ENCODE measurements at regions not wholly inside any gene's neighbourhood (a gene's known extent, or its start where the extent isn't known, plus 50 kb on each side); places are given as distances from the start of the nearest gene placed in this dataset.

DNA sequence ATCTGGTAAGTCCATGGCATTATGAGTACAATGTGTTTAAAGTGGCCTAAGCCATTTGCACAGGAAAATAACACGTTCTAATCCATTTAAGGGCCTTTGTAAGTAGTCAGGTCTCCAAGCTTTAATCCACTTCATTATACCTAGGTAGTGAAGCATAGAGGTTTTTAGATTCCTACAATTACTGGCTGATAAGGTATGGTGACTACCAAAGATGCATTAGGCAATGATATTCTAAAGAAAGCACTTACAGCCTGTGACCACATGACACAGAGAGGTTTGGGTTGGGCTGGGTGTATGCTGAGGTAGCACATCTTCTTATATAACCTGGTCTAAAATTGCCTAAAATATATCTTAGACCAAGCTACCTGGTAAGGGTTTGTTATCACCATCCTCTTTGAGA lies 504.4 kb downstream of the TFAP2B start:
- H3K79me2 ChIP-seq (ENCODE audit: insufficient read depth, low read length): no peaks in the 10 kb centered on the region
- no peaks in the 10 kb centered on the region for H3K4me1 ChIP-seq (ENCODE audit: insufficient read depth, low read length)
- no peaks in the 10 kb centered on the region for H3K27me3 ChIP-seq (ENCODE audit: insufficient read depth, low read length)
- TF ChIP-seq CTCF (IDR thresholded peaks at IDR 0.05; ENCODE audit: extremely low read depth, low read depth, low read length): no peak
- H3K4me3 ChIP-seq (ENCODE audit: insufficient read depth, low read length): no peak overlapping the region
- no peak overlapping the region for H2AFZ ChIP-seq (ENCODE audit: low read length)
- H3K36me3 ChIP-seq (ENCODE audit: insufficient read depth, low read length): no peaks in the 10 kb centered on the region
- DNase-seq (ENCODE audit: insufficient read length, low spot score, missing footprints): no peak
- H3K4me2 ChIP-seq (ENCODE audit: insufficient read depth, low read length): no peak overlapping the region
- H4K20me1 ChIP-seq (ENCODE audit: insufficient read depth, low read length): no peaks in the 10 kb centered on the region
- H3K27ac ChIP-seq (ENCODE audit: low read depth, low read length): no peak overlapping the region
- H3K9me3 ChIP-seq (ENCODE audit: low read depth, low read length): peaks cover 3% of the 10 kb centered on the region

GRCh38 chr6:51330971-51331370 lies 512.3 kb downstream of the TFAP2B start:
- H3K79me2 ChIP-seq (ENCODE audit: insufficient read depth, low read length): no peaks in the 10 kb centered on the region
- DNase-seq (ENCODE audit: insufficient read length, low spot score, missing footprints): no peak
- no peak overlapping the region for H3K4me3 ChIP-seq (ENCODE audit: insufficient read depth, low read length)
- no peaks in the 10 kb centered on the region for H3K36me3 ChIP-seq (ENCODE audit: insufficient read depth, low read length)
- H3K27ac ChIP-seq (ENCODE audit: low read depth, low read length): no peak overlapping the region
- TF ChIP-seq CTCF (IDR thresholded peaks at IDR 0.05; ENCODE audit: extremely low read depth, low read depth, low read length): no peak
- H3K27me3 ChIP-seq (ENCODE audit: insufficient read depth, low read length): no peaks in the 10 kb centered on the region
- H2AFZ ChIP-seq (ENCODE audit: low read length): no peak overlapping the region
- H3K9me3 ChIP-seq (ENCODE audit: low read depth, low read length): no peaks in the 10 kb centered on the region
- H3K4me1 ChIP-seq (ENCODE audit: insufficient read depth, low read length): no peaks in the 10 kb centered on the region
- H3K4me2 ChIP-seq (ENCODE audit: insufficient read depth, low read length): no peak overlapping the region
- no peaks in the 10 kb centered on the region for H4K20me1 ChIP-seq (ENCODE audit: insufficient read depth, low read length)

DNA sequence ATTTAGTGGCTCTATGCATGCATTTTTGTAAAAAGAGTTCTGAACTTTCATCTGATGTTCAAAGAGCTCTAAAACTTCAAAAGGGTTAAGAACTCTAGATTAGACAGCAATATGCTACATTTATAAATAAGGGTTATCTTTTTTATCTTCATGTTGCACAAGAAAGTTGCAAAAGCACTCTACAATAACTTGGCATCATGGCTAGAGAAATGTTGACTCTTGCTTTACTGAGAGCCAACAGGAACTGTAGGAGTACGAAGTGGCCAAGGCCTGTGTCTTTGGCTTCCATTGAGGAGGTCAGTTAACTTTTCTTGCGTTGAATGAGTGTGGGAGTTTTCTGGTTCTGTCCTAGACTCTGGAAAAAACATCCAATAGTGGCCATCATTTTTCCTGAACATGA lies 516.9 kb downstream of the TFAP2B start:
- Histone ChIP-seq H3K4me2 (ENCODE audit: insufficient read depth, low read length) (no peak overlapping the region), H3K4me1 (ENCODE audit: insufficient read depth, low read length) (no peaks in the 10 kb centered on the region), H3K27me3 (ENCODE audit: insufficient read depth, low read length) (no peaks in the 10 kb centered on the region), H4K20me1 (ENCODE audit: insufficient read depth, low read length) (no peaks in the 10 kb centered on the region), H3K79me2 (ENCODE audit: insufficient read depth, low read length) (no peaks in the 10 kb centered on the region), H3K9me3 (ENCODE audit: low read depth, low read length) (no peaks in the 10 kb centered on the region), H3K4me3 (ENCODE audit: insufficient read depth, low read length) (no peak overlapping the region), H3K27ac (ENCODE audit: low read depth, low read length) (no peak overlapping the region), H3K36me3 (ENCODE audit: insufficient read depth, low read length) (no peaks in the 10 kb centered on the region), H2AFZ (ENCODE audit: low read length) (no peak overlapping the region)
- TF ChIP-seq CTCF (IDR thresholded peaks at IDR 0.05; ENCODE audit: extremely low read depth, low read depth, low read length): no peak
- no peak for DNase-seq (ENCODE audit: insufficient read length, low spot score, missing footprints)

GRCh38 chr6:51336185-51336584 lies 517.5 kb downstream of the TFAP2B start:
- H3K4me1 ChIP-seq (ENCODE audit: insufficient read depth, low read length): no peaks in the 10 kb centered on the region
- H4K20me1 ChIP-seq (ENCODE audit: insufficient read depth, low read length): no peaks in the 10 kb centered on the region
- no peak overlapping the region for H2AFZ ChIP-seq (ENCODE audit: low read length)
- TF ChIP-seq CTCF (IDR thresholded peaks at IDR 0.05; ENCODE audit: extremely low read depth, low read depth, low read length): no peak
- no peak overlapping the region for H3K4me3 ChIP-seq (ENCODE audit: insufficient read depth, low read length)
- H3K9me3 ChIP-seq (ENCODE audit: low read depth, low read length): peaks cover 3% of the 10 kb centered on the region
- DNase-seq (ENCODE audit: insufficient read length, low spot score, missing footprints): no peak
- H3K4me2 ChIP-seq (ENCODE audit: insufficient read depth, low read length): no peak overlapping the region
- no peak overlapping the region for H3K27ac ChIP-seq (ENCODE audit: low read depth, low read length)
- H3K79me2 ChIP-seq (ENCODE audit: insufficient read depth, low read length): no peaks in the 10 kb centered on the region
- H3K27me3 ChIP-seq (ENCODE audit: insufficient read depth, low read length): no peaks in the 10 kb centered on the region
- H3K36me3 ChIP-seq (ENCODE audit: insufficient read depth, low read length): no peaks in the 10 kb centered on the region

Data from osteoblast (primary cell).